ENCODE measurements at regions not wholly inside any gene's neighbourhood (a gene's known extent, or its start where the extent isn't known, plus 50 kb on each side); places are given as distances from the start of the nearest gene placed in this dataset.

- H3K4me2 ChIP-seq (ENCODE audit: low read length): no peak overlapping the region
- no peaks in the 10 kb centered on the region for H3K9me3 ChIP-seq (ENCODE audit: insufficient read depth, low read depth, low read length)
- no peaks in the 10 kb centered on the region for H3K36me3 Mint-ChIP-seq (ENCODE audit: low read depth, unreplicated experiment)
- no peak overlapping the region for H3K9ac ChIP-seq (ENCODE audit: low read length)
- H3K9me3 Mint-ChIP-seq (ENCODE audit: unreplicated experiment): no peaks in the 10 kb centered on the region
- H4K20me1 ChIP-seq (ENCODE audit: insufficient read depth, low read length): no peaks in the 10 kb centered on the region
- no peak for FAIRE-seq
- H3K4me3 ChIP-seq (ENCODE audit: insufficient read depth, low read depth, low read length): no peak overlapping the region
- TF ChIP-seq CTCF (IDR thresholded peaks at IDR 0.05; ENCODE audit: insufficient read depth, low read depth, low read length) (no peak), EZH2 (IDR thresholded peaks at IDR 0.05; ENCODE audit: insufficient read depth, low read length) (no peak)
- H3K27me3 Mint-ChIP-seq (ENCODE audit: low read depth, unreplicated experiment): peaks cover 36% of the 10 kb centered on the region
- no peaks in the 10 kb centered on the region for H3K79me2 ChIP-seq (ENCODE audit: insufficient read depth, low read length)
- H3K4me1 Mint-ChIP-seq (ENCODE audit: low read depth, unreplicated experiment): no peaks in the 10 kb centered on the region
- H3K36me3 ChIP-seq (ENCODE audit: insufficient read depth, low read length): no peaks in the 10 kb centered on the region
- DNase-seq (ENCODE audit: low read depth): no peak
- H3K27ac ChIP-seq (ENCODE audit: low read depth, low read length): no peak overlapping the region
- no peak overlapping the region for H2AFZ ChIP-seq (ENCODE audit: low read depth, low read length)
- no peak overlapping the region for H3K27ac Mint-ChIP-seq (ENCODE audit: unreplicated experiment)
- no peaks in the 10 kb centered on the region for H3K27me3 ChIP-seq (ENCODE audit: insufficient read depth, low read length)
- H3K4me1 ChIP-seq (ENCODE audit: insufficient read depth, low read length): no peaks in the 10 kb centered on the region
- H3K4me3 Mint-ChIP-seq (ENCODE audit: unreplicated experiment): no peak overlapping the region
Measured at GRCh38 chr16:55130911-55131310, 193.1 kb upstream of the IRX6 start.

GRCh38 chr16:55133654-55134053 is 190.3 kb upstream of the IRX6 start:
- TF ChIP-seq CTCF (IDR thresholded peaks at IDR 0.05; ENCODE audit: insufficient read depth, low read depth, low read length): no peak
- TF ChIP-seq EZH2 (IDR thresholded peaks at IDR 0.05; ENCODE audit: insufficient read depth, low read length): no peak
- no peak overlapping the region for H3K27ac ChIP-seq (ENCODE audit: low read depth, low read length)
- no peaks in the 10 kb centered on the region for H3K4me1 ChIP-seq (ENCODE audit: insufficient read depth, low read length)
- no peaks in the 10 kb centered on the region for H3K9me3 ChIP-seq (ENCODE audit: insufficient read depth, low read depth, low read length)
- H3K4me2 ChIP-seq (ENCODE audit: low read length): no peak overlapping the region
- Mint-ChIP-seq H3K4me3 (ENCODE audit: unreplicated experiment) (no peak overlapping the region), H3K9me3 (ENCODE audit: unreplicated experiment) (peaks cover 3% of the 10 kb centered on the region), H3K4me1 (ENCODE audit: low read depth, unreplicated experiment) (no peaks in the 10 kb centered on the region), H3K27me3 (ENCODE audit: low read depth, unreplicated experiment) (peaks cover 29% of the 10 kb centered on the region), H3K36me3 (ENCODE audit: low read depth, unreplicated experiment) (no peaks in the 10 kb centered on the region), H3K27ac (ENCODE audit: unreplicated experiment) (no peak overlapping the region)
- H3K4me3 ChIP-seq (ENCODE audit: insufficient read depth, low read depth, low read length): no peak overlapping the region
- FAIRE-seq (no peak), DNase-seq (ENCODE audit: low read depth) (no peak)
- H4K20me1 ChIP-seq (ENCODE audit: insufficient read depth, low read length): no peaks in the 10 kb centered on the region
- H3K27me3 ChIP-seq (ENCODE audit: insufficient read depth, low read length): no peaks in the 10 kb centered on the region
- H3K79me2 ChIP-seq (ENCODE audit: insufficient read depth, low read length): no peaks in the 10 kb centered on the region
- H3K36me3 ChIP-seq (ENCODE audit: insufficient read depth, low read length): no peaks in the 10 kb centered on the region
- no peak overlapping the region for H2AFZ ChIP-seq (ENCODE audit: low read depth, low read length)
- no peak overlapping the region for H3K9ac ChIP-seq (ENCODE audit: low read length)

- Mint-ChIP-seq H3K27me3 (ENCODE audit: low read depth, unreplicated experiment) (peaks cover 35% of the 10 kb centered on the region), H3K4me1 (ENCODE audit: low read depth, unreplicated experiment) (no peaks in the 10 kb centered on the region), H3K4me3 (ENCODE audit: unreplicated experiment) (no peak overlapping the region), H3K36me3 (ENCODE audit: low read depth, unreplicated experiment) (no peaks in the 10 kb centered on the region), H3K27ac (ENCODE audit: unreplicated experiment) (no peak overlapping the region), H3K9me3 (ENCODE audit: unreplicated experiment) (peaks cover 3% of the 10 kb centered on the region)
- Histone ChIP-seq H3K36me3 (ENCODE audit: insufficient read depth, low read length) (no peaks in the 10 kb centered on the region), H3K4me2 (ENCODE audit: low read length) (no peak overlapping the region), H2AFZ (ENCODE audit: low read depth, low read length) (no peak overlapping the region), H3K9ac (ENCODE audit: low read length) (no peak overlapping the region), H3K4me3 (ENCODE audit: insufficient read depth, low read depth, low read length) (no peak overlapping the region), H4K20me1 (ENCODE audit: insufficient read depth, low read length) (no peaks in the 10 kb centered on the region), H3K79me2 (ENCODE audit: insufficient read depth, low read length) (no peaks in the 10 kb centered on the region), H3K27ac (ENCODE audit: low read depth, low read length) (no peak overlapping the region), H3K4me1 (ENCODE audit: insufficient read depth, low read length) (no peaks in the 10 kb centered on the region), H3K27me3 (ENCODE audit: insufficient read depth, low read length) (no peaks in the 10 kb centered on the region), H3K9me3 (ENCODE audit: insufficient read depth, low read depth, low read length) (no peaks in the 10 kb centered on the region)
- FAIRE-seq (no peak), DNase-seq (ENCODE audit: low read depth) (no peak)
- TF ChIP-seq CTCF (IDR thresholded peaks at IDR 0.05; ENCODE audit: insufficient read depth, low read depth, low read length) (no peak), EZH2 (IDR thresholded peaks at IDR 0.05; ENCODE audit: insufficient read depth, low read length) (no peak)
Measured at GRCh38 chr16:55136356-55137150, 187.4 kb upstream of the IRX6 start.
